Endodermal cell (in vitro differentiated cells): ENCODE measurements at regions not wholly inside any gene's neighbourhood (a gene's known extent, or its start where the extent isn't known, plus 50 kb on each side); places are given as distances from the start of the nearest gene placed in this dataset.

Source experiments
- DNase-seq: peaks from one replicate; pipeline ENCODE4 v3.0.0-alpha.2; 2017
- H3K27ac ChIP-seq: 2 replicates; pipeline ENCODE4 v1.5.1; 2013; ENCODE audit warnings: mild to moderate bottlenecking, low read depth, low read length, moderate library complexity
- H3K27me3 ChIP-seq: 2 replicates; pipeline ENCODE4 v1.6.1; 2013; ENCODE audit warnings: mild to moderate bottlenecking, low read length, moderate library complexity; ENCODE audit not compliant: insufficient read depth, control insufficient read depth, poor library complexity, severe bottlenecking
- H3K36me3 ChIP-seq: 2 replicates; pipeline ENCODE4 v1.7.0; 2013; ENCODE audit warnings: mild to moderate bottlenecking, low read length, moderate library complexity; ENCODE audit not compliant: control insufficient read depth, insufficient read depth
- H3K4me1 ChIP-seq: one replicate; pipeline ENCODE4 v1.7.0; 2013; ENCODE audit warnings: low read length; ENCODE audit not compliant: control insufficient read depth, insufficient read depth
- H3K4me3 ChIP-seq: 2 replicates; pipeline ENCODE4 v1.5.1; 2013; ENCODE audit warnings: mild to moderate bottlenecking, low read length, moderate library complexity
- H3K9ac ChIP-seq: 2 replicates; pipeline ENCODE4 v1.6.1; 2013; ENCODE audit warnings: mild to moderate bottlenecking, low read length, moderate library complexity; ENCODE audit not compliant: poor library complexity, severe bottlenecking; ENCODE audit errors: extremely low read depth
- H3K9me3 ChIP-seq: 2 replicates; pipeline ENCODE4 v1.6.1; 2013; ENCODE audit warnings: mild to moderate bottlenecking, low read length, moderate library complexity; ENCODE audit not compliant: control insufficient read depth
- H3K27ac Mint-ChIP-seq: 2 replicates; pipeline ENCODE4 v1.8.0; 2020; ENCODE audit warnings: mixed read lengths
- H3K27me3 Mint-ChIP-seq: 2 replicates; pipeline ENCODE4 v1.8.0; 2021; ENCODE audit warnings: mild to moderate bottlenecking, mixed read lengths; ENCODE audit not compliant: insufficient read depth
- H3K36me3 Mint-ChIP-seq: 2 replicates; pipeline ENCODE4 v1.8.0; 2020; ENCODE audit warnings: low read depth, mixed read lengths
- H3K4me1 Mint-ChIP-seq: 2 replicates; pipeline ENCODE4 v1.8.0; 2020; ENCODE audit warnings: mixed read lengths
- H3K4me3 Mint-ChIP-seq: 2 replicates; pipeline ENCODE4 v1.8.0; 2020; ENCODE audit warnings: mild to moderate bottlenecking, moderate library complexity, mixed read lengths
- H3K9me3 Mint-ChIP-seq: 2 replicates; pipeline ENCODE4 v1.8.0; 2020; ENCODE audit warnings: mild to moderate bottlenecking, mixed read lengths
- CTCF ChIP-seq: fragments of 200-600 bp; sonication (generic); conservative IDR thresholded peaks from 2 replicates; pipeline ENCODE4 v1.5.0; 2021; ENCODE audit warnings: antibody characterized with exemption, mild to moderate bottlenecking
- WGBS, 2 experiments: methylation state at CpG; one replicate each; pipeline versions ENCODE4 v1.1.5 to v1.1.7; 2013; ENCODE audit warnings: missing lambda C conversion rate in 2 of 2, mixed read lengths in 1 of 2; ENCODE audit not compliant: insufficient coverage in 1 of 2, insufficient read length in 1 of 2; 5-methylcytosine and 5-hydroxymethylcytosine counted together

DNA sequence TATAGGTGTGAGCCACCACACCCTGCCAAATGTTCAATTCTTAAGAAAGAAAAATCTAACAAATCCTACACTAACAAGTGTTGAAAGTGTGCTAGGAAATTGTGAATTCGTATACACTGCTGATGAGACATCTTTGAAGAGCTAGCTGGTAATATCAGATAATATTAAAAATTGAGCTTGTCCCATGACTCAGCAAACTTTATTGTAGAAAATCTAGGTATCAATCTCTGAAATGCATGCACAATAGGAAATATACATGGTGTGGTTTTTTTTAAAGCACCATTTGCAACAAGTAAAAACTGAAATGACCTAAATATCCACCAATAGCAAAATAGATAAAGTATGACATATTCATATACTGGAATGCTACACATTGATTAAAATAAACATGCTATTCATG is 110.1 kb upstream of the NXT1 start:
- Histone ChIP-seq H3K4me1 (no peaks in the 10 kb centered on the region), H3K36me3 (no peaks in the 10 kb centered on the region), H3K27ac (no peak overlapping the region), H3K9me3 (no peaks in the 10 kb centered on the region), H3K27me3 (no peaks in the 10 kb centered on the region), H3K9ac (no peak overlapping the region), H3K4me3 (no peak overlapping the region)
- Mint-ChIP-seq H3K4me3 (no peak overlapping the region), H3K9me3 (peaks cover 22% of the 10 kb centered on the region), H3K27ac (no peak overlapping the region), H3K36me3 (no peaks in the 10 kb centered on the region), H3K4me1 (peaks cover under 1% of the 10 kb centered on the region), H3K27me3 (peaks cover 29% of the 10 kb centered on the region)
- DNase-seq = no peak
- TF ChIP-seq CTCF = no peak
- 80 to 92% methylated on average over 1 of the region's 1 CpG for WGBS, 2 experiments

GRCh38 chr20:23237201-23237600 is 113.4 kb upstream of the NXT1 start:
- Histone ChIP-seq H3K4me1 (no peaks in the 10 kb centered on the region), H3K4me3 (no peak overlapping the region), H3K9ac (no peak overlapping the region), H3K9me3 (peaks cover 6% of the 10 kb centered on the region), H3K27ac (no peak overlapping the region), H3K36me3 (no peaks in the 10 kb centered on the region), H3K27me3 (no peaks in the 10 kb centered on the region)
- H3K27ac Mint-ChIP-seq = no peak overlapping the region
- peaks cover 31% of the 10 kb centered on the region for H3K27me3 Mint-ChIP-seq
- TF ChIP-seq CTCF = no peak
- no peak overlapping the region for H3K4me3 Mint-ChIP-seq
- peaks cover 1% of the 10 kb centered on the region for H3K4me1 Mint-ChIP-seq
- peaks cover 30% of the 10 kb centered on the region for H3K9me3 Mint-ChIP-seq
- DNase-seq = no peak
- no peaks in the 10 kb centered on the region for H3K36me3 Mint-ChIP-seq

DNA sequence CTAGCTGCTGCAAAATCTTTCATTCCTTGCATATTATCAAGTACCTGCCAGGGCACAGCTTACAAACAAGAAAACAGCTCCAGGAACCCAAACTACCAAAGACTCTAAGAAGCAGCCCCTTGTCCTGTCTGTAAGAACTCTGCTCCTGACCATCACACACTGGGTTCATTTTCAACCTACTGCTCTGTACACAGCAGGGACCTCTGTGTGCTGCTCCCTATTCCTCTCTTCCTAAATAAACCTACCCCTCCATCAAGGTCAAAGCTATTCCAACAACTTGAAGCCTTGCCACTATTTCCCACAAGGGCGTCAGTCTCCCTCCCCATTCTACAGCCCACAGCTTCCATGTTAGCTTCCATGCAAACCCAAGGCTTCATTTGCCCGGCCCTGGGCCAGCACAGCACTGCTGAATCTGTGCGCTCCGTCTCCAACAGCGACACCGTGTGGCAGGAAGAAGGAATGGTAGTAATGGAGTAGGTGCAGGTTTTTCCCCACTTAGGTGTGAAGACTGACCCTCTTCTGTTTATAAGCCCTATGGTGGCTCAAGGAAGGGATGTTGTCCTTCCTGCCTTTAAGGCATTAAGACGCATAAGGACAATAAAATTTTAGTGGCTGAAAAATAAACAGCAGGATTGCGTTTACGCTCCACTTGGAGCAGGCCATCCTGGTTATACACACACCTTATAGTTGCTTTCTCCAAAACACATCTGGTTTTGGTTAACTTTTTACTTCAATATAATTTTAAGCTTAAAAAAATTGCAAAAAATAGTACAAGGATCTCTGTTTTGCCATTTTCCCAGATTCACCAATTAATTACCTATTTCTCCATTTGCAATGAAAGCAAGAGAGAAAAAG is 115.2 kb upstream of the NXT1 start:
- peak; percentile 95 for TF ChIP-seq CTCF
- no peaks in the 10 kb centered on the region for H3K36me3 Mint-ChIP-seq
- no peak overlapping the region for H3K9ac ChIP-seq
- no peak overlapping the region for H3K27ac Mint-ChIP-seq
- H3K4me3 ChIP-seq = no peak overlapping the region
- no peaks in the 10 kb centered on the region for H3K36me3 ChIP-seq
- H3K4me1 ChIP-seq = no peaks in the 10 kb centered on the region
- peaks cover 1% of the 10 kb centered on the region for H3K4me1 Mint-ChIP-seq
- H3K4me3 Mint-ChIP-seq = no peak overlapping the region
- DNase-seq = peak; percentile 91
- H3K27me3 ChIP-seq = no peaks in the 10 kb centered on the region
- WGBS, 2 experiments = 0 to 30% methylated on average over 6 to 9 of the region's 9 CpGs
- peaks cover 12% of the 10 kb centered on the region for H3K9me3 ChIP-seq
- H3K27ac ChIP-seq = no peak overlapping the region
- peaks cover 39% of the 10 kb centered on the region for H3K9me3 Mint-ChIP-seq
- H3K27me3 Mint-ChIP-seq = peaks cover 37% of the 10 kb centered on the region
